Natural killer cell (primary cell): ENCODE measurements at regions not wholly inside any gene's neighbourhood (a gene's known extent, or its start where the extent isn't known, plus 50 kb on each side); places are given as distances from the start of the nearest gene placed in this dataset.
A peak's percentile ranks its signal among the peaks of the same experiment; 100 is the strongest.

Experiments
- ATAC-seq, 3 donors: fragments of 150-1000 bp in 2 of 3; fragments of 200-7000 bp in 1 of 3; cut with Tn5 transposase; 1 replicate in 1 of 3; 2 replicates in 2 of 3; pipeline ENCODE4 v1.10.0; 2021; ENCODE audit warnings: mild to moderate bottlenecking in 2 of 3, moderate library complexity in 2 of 3
- DNase-seq, 2 donors: peaks; one replicate each; pipeline versions ENCODE4 v3.0.0 to v3.0.0-alpha.2; 2013 to 2021; ENCODE audit warnings: mixed read lengths in 1 of 2
- H3K27ac ChIP-seq: one replicate; pipeline ENCODE4 v1.5.1; 2013; ENCODE audit warnings: mild to moderate bottlenecking, low read length
- H3K27me3 ChIP-seq: one replicate; pipeline ENCODE4 v1.6.1; 2013; ENCODE audit warnings: low read length; ENCODE audit not compliant: control insufficient read depth, insufficient read depth
- H3K36me3 ChIP-seq: one replicate; pipeline ENCODE4 v1.6.1; 2013; ENCODE audit warnings: low read length; ENCODE audit not compliant: control insufficient read depth, insufficient read depth
- H3K4me1 ChIP-seq: one replicate; pipeline ENCODE4 v1.6.1; 2013; ENCODE audit warnings: low read length; ENCODE audit not compliant: control insufficient read depth, insufficient read depth
- H3K4me3 ChIP-seq: one replicate; pipeline ENCODE4 v1.5.1; 2013; ENCODE audit warnings: low read length
- H3K9me3 ChIP-seq: one replicate; pipeline ENCODE4 v1.6.1; 2013; ENCODE audit warnings: low read length; ENCODE audit not compliant: control insufficient read depth, insufficient read depth
- H3K27ac Mint-ChIP-seq, 2 donors: one replicate each; pipeline ENCODE4 v1.8.0; 2022; ENCODE audit warnings: mild to moderate bottlenecking in 2 of 2, mixed read lengths in 2 of 2, moderate library complexity in 1 of 2
- H3K27me3 Mint-ChIP-seq, 2 donors: one replicate each; pipeline ENCODE4 v1.8.0; 2022; ENCODE audit warnings: low read depth in 2 of 2, mixed read lengths in 2 of 2
- H3K36me3 Mint-ChIP-seq: one replicate; pipeline ENCODE4 v1.8.0; 2022; ENCODE audit warnings: mixed read lengths
- H3K4me1 Mint-ChIP-seq, 2 donors: one replicate each; pipeline ENCODE4 v1.8.0; 2022; ENCODE audit warnings: mixed read lengths in 2 of 2
- H3K4me3 Mint-ChIP-seq: one replicate; pipeline ENCODE4 v1.8.0; 2022; ENCODE audit warnings: mild to moderate bottlenecking, moderate library complexity, mixed read lengths
- H3K9me3 Mint-ChIP-seq, 2 donors: one replicate each; pipeline ENCODE4 v1.8.0; 2022; ENCODE audit warnings: mixed read lengths in 2 of 2
- CTCF ChIP-seq: fragments of 200-600 bp; IDR thresholded peaks from one replicate; pipeline ENCODE4 v1.8.0; 2022; ENCODE audit warnings: antibody characterized with exemption
- WGBS: methylation state at CpG from one replicate; pipeline ENCODE4 v1.1.7; 2013; ENCODE audit warnings: missing lambda C conversion rate; ENCODE audit not compliant: insufficient coverage; 5-methylcytosine and 5-hydroxymethylcytosine counted together
- intact Hi-C: fragments of 100-400 bp; cut with micrococcal nuclease; formaldehyde crosslinking; loops from one replicate; pipeline ENCODE4 v1.14.2; 2022

- H3K27me3 Mint-ChIP-seq, result no peaks in the 10 kb centered on the region
- WGBS, result 97% methylated on average over 2 of the region's 2 CpGs
- intact Hi-C loops, result no loop called here
- no peaks in the 10 kb centered on the region for H3K36me3 ChIP-seq
- ATAC-seq, result no peak
- H3K4me3 ChIP-seq, result no peak overlapping the region
- DNase-seq, result no peak
- H3K27ac ChIP-seq, result no peak overlapping the region
- H3K4me1 Mint-ChIP-seq, result no peaks in the 10 kb centered on the region
- H3K4me3 Mint-ChIP-seq, result no peak overlapping the region
- H3K4me1 ChIP-seq, result no peaks in the 10 kb centered on the region
- peaks cover 29% of the 10 kb centered on the region for H3K36me3 Mint-ChIP-seq
- TF ChIP-seq CTCF, result no peak
- H3K27ac Mint-ChIP-seq, result no peak overlapping the region
- H3K9me3 Mint-ChIP-seq, result peaks cover 6 to 17% of the 10 kb centered on the region in 2 donors
- peaks cover 6% of the 10 kb centered on the region for H3K9me3 ChIP-seq
- H3K27me3 ChIP-seq, result no peaks in the 10 kb centered on the region
These were observed 187.8 kb downstream of the CRPPA start for GRCh38 chr7:16233517-16233916.

- H3K9me3 Mint-ChIP-seq, result peaks cover 6 to 17% of the 10 kb centered on the region in 2 donors
- TF ChIP-seq CTCF, result no peak
- H3K4me1 Mint-ChIP-seq, result no peaks in the 10 kb centered on the region
- Histone ChIP-seq H3K27me3 (no peaks in the 10 kb centered on the region), H3K4me1 (no peaks in the 10 kb centered on the region), H3K4me3 (no peak overlapping the region), H3K36me3 (no peaks in the 10 kb centered on the region), H3K9me3 (peaks cover 6% of the 10 kb centered on the region), H3K27ac (no peak overlapping the region)
- 100% methylated on average over 1 of the region's 1 CpG for WGBS
- peaks cover 29% of the 10 kb centered on the region for H3K36me3 Mint-ChIP-seq
- no peak overlapping the region for H3K27ac Mint-ChIP-seq
- H3K27me3 Mint-ChIP-seq, result no peaks in the 10 kb centered on the region
- H3K4me3 Mint-ChIP-seq, result no peak overlapping the region
- intact Hi-C loops, result no loop called here
- no peak for DNase-seq
- ATAC-seq, result no peak
These were observed 189.1 kb downstream of the CRPPA start for GRCh38 chr7:16232273-16232672.

- ATAC-seq, result peak; percentile 58 to 88 (median 65)
- intact Hi-C loops, result no loop called here
- DNase-seq, result peak; percentile 49 to 53
- Histone ChIP-seq H3K36me3 (no peaks in the 10 kb centered on the region), H3K27ac (no peak overlapping the region), H3K9me3 (no peaks in the 10 kb centered on the region), H3K27me3 (no peaks in the 10 kb centered on the region), H3K4me1 (peaks cover 4% of the 10 kb centered on the region), H3K4me3 (no peak overlapping the region)
- Mint-ChIP-seq H3K27me3 (no peaks in the 10 kb centered on the region), H3K9me3 (peaks cover under 1 to 2% of the 10 kb centered on the region in 2 donors), H3K27ac (no peak overlapping the region), H3K4me1 (peaks cover 15 to 17% of the 10 kb centered on the region in 2 donors), H3K4me3 (peak overlapping the region; percentile 77), H3K36me3 (peaks cover 2% of the 10 kb centered on the region)
- no peak for TF ChIP-seq CTCF
- 32% methylated on average over 3 of the region's 8 CpGs for WGBS
These were observed 197.2 kb downstream of the CRPPA start for GRCh38 chr7:16223963-16224707.

- Histone ChIP-seq H3K4me1 (no peaks in the 10 kb centered on the region), H3K27ac (no peak overlapping the region), H3K27me3 (no peaks in the 10 kb centered on the region), H3K9me3 (no peaks in the 10 kb centered on the region), H3K4me3 (no peak overlapping the region), H3K36me3 (no peaks in the 10 kb centered on the region)
- H3K4me1 Mint-ChIP-seq, result no peaks in the 10 kb centered on the region
- no peaks in the 10 kb centered on the region for H3K27me3 Mint-ChIP-seq
- no peak for ATAC-seq
- H3K9me3 Mint-ChIP-seq, result no peaks in the 10 kb centered on the region
- H3K36me3 Mint-ChIP-seq, result no peaks in the 10 kb centered on the region
- H3K4me3 Mint-ChIP-seq, result no peak overlapping the region
- intact Hi-C loops, result no loop called here
- no peak for DNase-seq
- WGBS, result 86% methylated on average over 3 of the region's 3 CpGs
- TF ChIP-seq CTCF, result no peak
- H3K27ac Mint-ChIP-seq, result no peak overlapping the region
These were observed 208.7 kb downstream of the CRPPA start for GRCh38 chr7:16212610-16213009.
